ENCODE measurements at regions not wholly inside any gene's neighbourhood (a gene's known extent, or its start where the extent isn't known, plus 50 kb on each side); places are given as distances from the start of the nearest gene placed in this dataset.

DNA sequence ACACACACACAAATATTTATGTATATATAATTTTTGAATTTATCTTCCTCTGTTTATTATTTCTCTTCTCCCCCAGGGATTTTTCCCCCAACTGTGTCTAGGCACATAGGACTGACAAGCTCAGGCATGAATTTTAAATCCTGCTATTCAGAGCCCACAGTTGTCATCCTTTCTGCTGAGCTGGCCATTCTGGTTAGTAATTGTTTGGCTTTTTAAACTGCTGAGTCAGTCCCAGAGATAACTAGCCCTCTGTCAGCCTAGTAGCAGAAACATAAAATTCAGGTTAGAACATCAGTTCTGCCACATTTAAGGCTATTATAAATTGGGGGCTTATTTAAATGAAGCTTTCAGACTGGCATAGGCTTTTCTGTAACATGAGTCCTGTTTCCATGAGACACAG lies 151.7 kb upstream of the MAOA start:
- DNase-seq (ENCODE audit: low read depth in 2 of 2) = no peak

- DNase-seq (ENCODE audit: low read depth in 2 of 2) = no peak
Measured at GRCh38 chrX:43505769-43506168, 150.3 kb upstream of the MAOA start.

DNA sequence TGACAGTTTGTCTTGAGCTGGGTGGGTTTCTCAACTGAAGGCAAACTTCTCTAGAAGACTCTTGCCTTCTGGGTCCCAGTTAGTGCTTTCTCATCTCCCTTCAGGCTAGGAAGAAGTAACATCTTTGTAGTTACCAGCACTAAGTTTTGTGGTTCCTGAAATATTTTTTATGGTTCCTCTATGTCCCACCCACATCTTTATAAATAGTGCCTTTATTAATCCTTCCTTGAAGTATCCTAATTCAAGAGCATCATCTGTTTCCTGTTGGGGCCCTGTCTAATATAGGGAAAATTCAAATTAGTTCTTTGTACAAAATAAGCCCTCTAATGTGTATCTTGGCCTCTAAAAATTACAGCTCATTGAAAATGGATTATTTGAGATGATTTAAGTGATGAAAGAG lies 147.4 kb upstream of the MAOA start:
- no peak for DNase-seq (ENCODE audit: low read depth in 2 of 2)

DNA sequence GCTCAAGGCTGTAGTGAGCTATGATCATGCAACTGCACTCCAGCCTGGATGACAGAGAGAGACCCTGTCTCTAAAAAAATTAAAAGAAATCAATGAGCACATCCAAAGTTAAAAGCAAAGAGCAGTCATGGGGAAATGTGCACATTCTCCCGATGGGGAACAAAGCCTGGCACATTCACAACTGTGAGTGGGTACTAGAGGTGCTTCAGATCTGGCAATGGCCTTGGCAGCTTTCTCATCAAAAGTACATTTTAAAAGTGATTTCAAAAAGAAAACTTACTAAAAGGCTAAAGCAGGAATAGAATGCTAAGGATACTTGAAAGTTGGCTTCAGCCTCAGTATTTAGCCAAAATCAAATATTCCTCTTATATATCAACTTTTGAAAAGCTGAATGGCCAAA lies 145.9 kb upstream of the MAOA start:
- DNase-seq (ENCODE audit: low read depth in 2 of 2) = no peak

- DNase-seq (ENCODE audit: low read depth in 2 of 2) = no peak
Measured at GRCh38 chrX:43513085-43513484, 143.0 kb upstream of the MAOA start.

GRCh38 chrX:43514820-43515219 lies 141.3 kb upstream of the MAOA start:
- no peak for DNase-seq (ENCODE audit: low read depth in 2 of 2)

GRCh38 chrX:43522582-43522981 lies 133.5 kb upstream of the MAOA start:
- DNase-seq (ENCODE audit: low read depth in 2 of 2) = no peak

DNA sequence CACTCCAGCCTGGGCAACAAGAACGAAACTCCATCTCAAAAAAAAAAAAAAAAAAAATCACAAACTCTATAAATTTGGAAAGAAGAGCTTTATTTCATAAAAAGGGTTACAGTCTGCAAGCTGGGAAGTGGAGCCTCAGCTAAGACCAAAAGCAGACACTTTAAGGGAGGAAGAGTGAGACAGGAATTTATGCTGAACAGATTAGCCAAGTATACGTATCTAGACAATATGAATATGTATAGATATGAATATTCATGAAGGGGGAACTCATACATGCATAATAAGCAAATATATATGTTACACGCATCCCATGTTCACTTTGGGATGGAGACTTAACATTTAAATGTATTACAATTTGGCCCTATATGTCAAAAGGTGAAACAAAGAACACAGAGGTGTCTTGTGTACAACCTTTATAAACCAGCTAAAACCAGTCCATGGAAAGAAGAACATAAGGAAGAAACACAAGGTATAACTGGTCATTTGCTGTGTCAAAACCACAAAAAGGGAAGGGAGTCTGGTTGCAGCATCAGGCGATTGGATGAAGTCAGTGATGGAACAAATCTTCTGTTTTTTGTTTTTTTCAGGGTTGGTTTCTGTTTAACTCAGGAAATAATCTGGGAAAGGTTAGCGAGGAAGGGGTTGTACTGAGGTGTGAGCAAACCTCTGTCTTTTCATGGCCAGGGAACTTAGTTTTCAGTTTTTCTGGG lies 130.0 kb upstream of the MAOA start:
- no peak for DNase-seq (ENCODE audit: low read depth in 2 of 2)

GRCh38 chrX:43526878-43527277 lies 129.2 kb upstream of the MAOA start:
- DNase-seq (ENCODE audit: low read depth in 2 of 2) = no peak

GRCh38 chrX:43527801-43528200 lies 128.3 kb upstream of the MAOA start:
- DNase-seq (ENCODE audit: low read depth in 2 of 2) = no peak

DNA sequence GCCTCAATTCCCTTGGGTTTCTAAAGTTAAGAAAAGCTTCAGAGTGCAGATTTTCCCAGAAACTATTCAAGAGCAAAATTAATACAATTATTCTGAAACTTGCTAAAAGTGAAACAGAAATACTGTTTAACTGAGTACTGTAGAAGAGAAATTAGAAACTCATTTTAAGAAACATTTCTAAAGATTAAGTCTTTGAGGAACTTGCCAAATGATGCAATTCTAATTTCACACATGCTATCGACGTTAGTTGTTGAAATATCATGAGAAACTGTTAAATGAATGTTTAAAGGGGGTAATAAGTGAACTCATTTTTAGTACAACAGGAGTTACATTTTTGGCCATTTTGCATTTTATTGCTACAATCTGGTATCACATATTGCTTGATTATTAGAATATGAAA lies 125.3 kb upstream of the MAOA start:
- no peak for DNase-seq (ENCODE audit: low read depth in 2 of 2)

DNA sequence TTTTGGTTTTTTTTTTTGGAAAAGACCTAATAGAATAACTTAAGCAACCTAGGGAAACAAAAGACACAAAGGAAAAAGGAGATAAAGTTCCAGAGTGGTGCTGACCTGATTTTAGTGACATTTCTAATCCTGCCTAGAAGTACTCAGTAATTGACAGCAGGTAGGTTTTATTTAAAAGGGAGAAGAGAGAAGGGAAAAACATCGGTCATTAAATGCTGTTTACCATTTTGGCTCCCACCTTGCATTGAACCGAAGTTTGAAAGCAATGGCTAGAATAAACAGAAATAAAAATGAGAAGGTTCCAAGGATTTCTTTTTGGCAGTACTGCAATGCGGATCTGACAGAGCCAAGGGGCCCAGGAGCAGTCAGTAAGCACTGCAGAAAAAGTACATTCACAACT lies 115.8 kb upstream of the MAOA start:
- DNase-seq (ENCODE audit: low read depth in 2 of 2) = no peak

GRCh38 chrX:43551590-43551989 lies 104.5 kb upstream of the MAOA start:
- DNase-seq (ENCODE audit: low read depth in 2 of 2) = no peak

GRCh38 chrX:43552156-43552555 lies 103.9 kb upstream of the MAOA start:
- DNase-seq (ENCODE audit: low read depth in 2 of 2) = no peak

GRCh38 chrX:43552703-43553102 lies 103.4 kb upstream of the MAOA start:
- no peak for DNase-seq (ENCODE audit: low read depth in 2 of 2)

GRCh38 chrX:43553257-43553656 lies 102.8 kb upstream of the MAOA start:
- DNase-seq (ENCODE audit: low read depth in 2 of 2) = no peak

DNA sequence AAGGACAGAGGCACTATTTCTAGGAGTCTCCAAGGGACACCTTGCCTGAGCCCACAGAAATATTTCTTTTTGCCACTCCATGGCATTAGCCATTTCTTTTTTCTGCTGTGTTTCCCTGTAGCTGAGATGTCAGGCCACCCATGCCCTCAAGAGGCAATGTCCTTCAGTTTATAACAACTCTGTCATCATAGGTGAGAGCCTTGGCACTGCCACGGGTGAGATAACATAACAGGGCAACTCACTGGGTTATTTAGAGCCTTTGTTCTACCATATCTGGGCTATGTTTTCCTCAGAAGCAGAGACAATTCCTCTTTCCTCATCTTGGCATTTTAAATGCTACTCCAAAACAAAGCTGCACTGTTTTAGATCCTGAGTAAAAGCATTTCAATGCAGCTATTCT lies 99.9 kb upstream of the MAOA start:
- no peak for DNase-seq (ENCODE audit: low read depth in 2 of 2)

DNA sequence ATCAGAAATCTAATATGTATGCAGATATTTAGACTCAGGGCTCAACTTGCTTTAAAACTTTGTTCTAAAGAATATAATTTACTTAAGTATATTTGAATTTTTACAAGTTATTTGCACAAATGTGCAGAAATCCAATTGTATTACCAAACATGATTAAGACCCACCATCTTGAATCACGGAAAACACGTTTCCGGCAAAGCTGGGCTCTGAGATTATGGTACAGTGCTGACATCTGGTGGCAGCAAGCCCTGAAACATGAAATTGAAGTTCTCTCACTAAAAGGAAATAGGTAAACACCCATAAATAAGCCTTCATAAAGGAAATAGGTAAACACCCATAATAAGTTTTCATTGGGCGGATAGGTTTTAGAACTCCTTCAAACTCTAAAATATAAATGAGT lies 98.3 kb upstream of the MAOA start:
- peak; percentile 14 to 27 for DNase-seq (ENCODE audit: low read depth in 2 of 2)

- DNase-seq (ENCODE audit: low read depth in 2 of 2) = no peak
Measured at GRCh38 chrX:43559644-43560043, 96.5 kb upstream of the MAOA start.

DNA sequence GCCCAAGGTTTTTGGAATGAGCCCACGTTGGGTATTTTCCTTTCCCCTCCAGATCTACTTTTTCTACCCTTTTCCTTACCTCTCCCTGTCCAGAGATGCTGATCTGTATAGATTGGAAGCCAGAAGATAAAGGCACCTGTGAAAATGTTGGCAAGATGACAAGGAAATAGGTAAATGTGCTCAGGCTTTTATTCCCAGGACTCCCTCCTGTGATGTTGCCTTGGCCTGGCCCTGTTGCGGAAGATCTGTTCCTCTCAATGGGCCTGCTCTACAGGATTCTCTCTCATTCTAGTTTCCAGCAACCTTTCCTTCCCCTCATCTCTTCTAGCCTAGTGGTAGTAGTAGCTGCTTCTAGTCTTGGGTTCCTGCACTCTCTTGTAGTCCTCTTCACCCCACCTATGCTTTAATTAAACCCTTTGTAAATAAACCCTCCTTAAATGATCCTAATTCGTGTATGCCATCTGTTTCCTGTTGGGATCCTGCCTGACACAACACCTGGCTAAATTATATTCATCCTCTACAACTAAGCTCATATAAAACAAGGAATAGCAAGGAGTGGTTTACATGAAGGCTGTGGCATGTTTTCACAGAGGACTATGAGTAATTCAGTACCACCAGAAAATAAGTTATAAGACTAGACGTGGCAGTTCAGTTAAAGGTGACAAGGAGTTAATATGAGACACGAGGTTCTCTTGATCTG lies 95.7 kb upstream of the MAOA start:
- DNase-seq (ENCODE audit: low read depth in 2 of 2) = no peak

- DNase-seq (ENCODE audit: low read depth in 2 of 2) = no peak
Measured at GRCh38 chrX:43562372-43562771, 93.7 kb upstream of the MAOA start.

DNA sequence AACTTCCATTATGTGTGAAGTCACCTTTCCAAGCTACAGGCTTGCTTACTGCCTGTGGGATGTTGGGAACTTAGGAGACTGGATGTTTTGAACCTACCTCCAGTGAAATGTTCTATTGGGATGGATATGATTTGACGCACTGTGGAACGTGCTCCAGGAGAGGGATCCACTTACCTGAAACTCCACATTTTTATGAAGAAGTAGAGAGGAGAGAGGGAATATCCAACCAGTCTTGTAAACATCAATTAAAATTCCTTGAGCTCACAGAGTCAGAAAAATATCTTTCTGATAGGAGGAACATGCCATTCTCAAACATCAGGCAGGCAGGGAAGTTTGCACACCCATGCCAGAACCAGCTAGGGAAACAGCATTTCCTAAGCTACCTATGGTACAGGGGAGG lies 91.1 kb upstream of the MAOA start:
- no peak for DNase-seq (ENCODE audit: low read depth in 2 of 2)

- DNase-seq (ENCODE audit: low read depth in 2 of 2) = no peak
Measured at GRCh38 chrX:43566170-43566569, 89.9 kb upstream of the MAOA start.
